ENCODE measurements at regions not wholly inside any gene's neighbourhood (a gene's known extent, or its start where the extent isn't known, plus 50 kb on each side); places are given as distances from the start of the nearest gene placed in this dataset.
A peak's percentile ranks its signal among the peaks of the same experiment; 100 is the strongest.

GRCh38 chr6:156725712-156726111 lies 51.5 kb upstream of the ARID1B start:
- DNase-seq (ENCODE audit: low spot score) = no peak

GRCh38 chr6:156720691-156721685 lies 56.2 kb upstream of the ARID1B start:
- peak; percentile 78 for DNase-seq (ENCODE audit: low spot score)

DNA sequence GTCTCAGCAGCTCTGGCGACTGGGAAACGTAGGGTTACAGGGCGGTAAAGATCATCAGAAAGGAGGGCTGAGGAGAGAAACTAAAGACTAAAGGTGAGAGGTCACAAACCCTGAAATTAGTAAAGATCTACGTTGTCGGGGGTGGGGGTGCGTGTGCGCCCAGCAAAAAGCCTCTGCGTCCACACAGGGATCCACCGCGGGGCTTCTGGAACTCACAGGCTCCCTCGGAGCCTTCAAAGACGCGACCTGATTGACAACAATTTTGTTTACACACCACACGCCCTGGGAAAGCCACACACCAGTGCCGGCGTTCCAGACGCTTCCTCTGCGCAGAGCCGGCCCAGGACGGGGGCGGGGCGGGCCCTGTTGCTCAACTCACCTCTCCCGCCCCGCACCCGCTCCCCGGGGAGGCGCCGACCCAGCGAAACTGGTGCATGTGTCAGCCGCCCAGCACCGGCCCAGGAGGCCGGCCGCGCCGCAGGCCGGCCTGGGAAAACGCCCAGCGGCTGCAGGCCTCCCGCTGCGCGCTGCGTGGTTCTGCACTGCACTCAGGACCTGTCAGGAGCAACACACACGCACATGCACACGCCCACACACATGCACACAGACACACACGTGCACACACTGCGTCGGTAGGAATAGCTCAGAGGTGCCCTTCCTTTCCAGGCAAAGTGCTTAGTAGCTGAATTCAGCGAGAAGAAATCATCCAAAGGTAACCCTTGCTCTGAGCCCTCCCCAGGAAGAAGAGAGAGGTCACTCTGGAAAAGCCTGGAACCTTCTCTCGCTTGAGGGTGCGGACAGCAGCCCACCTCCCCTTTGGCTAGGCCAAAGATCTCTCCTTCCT lies 57.2 kb upstream of the ARID1B start:
- peak; percentile 97 for DNase-seq (ENCODE audit: low spot score)

- no peak for DNase-seq (ENCODE audit: low spot score)
These were observed 57.8 kb upstream of the ARID1B start for GRCh38 chr6:156719395-156719719.

- DNase-seq (ENCODE audit: low spot score) = no peak
These were observed 58.4 kb upstream of the ARID1B start for GRCh38 chr6:156718647-156719394.

DNA sequence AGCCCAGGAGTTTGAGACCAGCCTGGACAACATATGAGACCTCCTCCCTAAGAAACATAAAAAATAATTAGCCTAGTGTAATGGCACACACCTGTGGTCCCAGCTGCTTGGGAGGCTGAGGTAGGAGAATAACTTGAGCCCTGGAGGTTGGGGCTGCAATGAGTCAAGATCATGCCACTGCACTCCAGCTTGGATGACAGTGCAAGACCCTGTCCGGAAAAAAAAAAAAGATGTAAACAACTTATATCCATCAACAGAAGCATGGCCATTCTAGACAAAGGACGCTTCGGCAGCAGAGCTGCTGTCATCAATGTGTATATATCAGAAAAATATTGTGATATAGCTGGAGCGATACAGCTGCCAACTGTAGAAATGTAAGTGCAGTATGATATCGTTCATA lies 59.6 kb upstream of the ARID1B start:
- DNase-seq (ENCODE audit: low spot score) = no peak

DNA sequence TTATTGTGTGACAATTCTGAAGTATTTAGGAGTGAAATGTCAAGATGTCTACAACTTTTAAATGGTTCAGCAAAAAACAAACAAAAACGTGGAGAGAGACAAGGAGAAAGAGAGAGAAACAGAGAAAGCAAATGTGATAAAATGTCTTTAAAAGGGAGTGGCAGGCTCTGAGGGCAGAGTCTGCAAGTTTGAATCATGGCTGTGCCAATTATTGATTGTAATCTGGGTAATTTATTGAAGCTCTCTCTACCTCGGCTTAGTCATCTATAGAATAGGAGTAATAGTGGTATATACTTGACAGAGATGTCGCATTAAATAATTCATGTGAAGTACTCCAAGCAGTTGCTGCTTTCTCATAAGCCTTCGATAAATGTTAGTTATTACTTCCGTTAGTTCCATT lies 61.3 kb upstream of the ARID1B start:
- no peak for DNase-seq (ENCODE audit: low spot score)

DNA sequence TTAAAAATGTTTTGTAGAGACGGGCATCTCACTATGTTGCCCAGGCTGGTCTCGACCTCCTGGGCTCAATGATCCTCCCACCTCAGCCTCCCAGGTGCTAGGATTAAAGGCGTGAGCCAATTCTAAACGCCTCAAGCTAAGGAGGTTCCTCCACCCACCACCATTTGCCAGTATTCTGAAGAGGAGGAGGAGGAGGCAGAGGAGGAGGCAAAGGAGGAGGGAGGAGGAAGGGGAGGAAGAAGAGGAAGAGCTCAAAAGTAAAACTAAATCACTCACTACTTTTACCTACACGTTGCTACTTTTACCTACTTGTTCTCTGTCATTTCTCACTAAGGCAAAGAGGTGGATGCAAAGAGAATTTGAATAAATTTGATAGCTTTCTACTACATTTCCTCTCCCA lies 63.6 kb upstream of the ARID1B start:
- DNase-seq (ENCODE audit: low spot score) = no peak

- DNase-seq (ENCODE audit: low spot score) = no peak
These were observed 66.7 kb upstream of the ARID1B start for GRCh38 chr6:156710479-156710878.

DNA sequence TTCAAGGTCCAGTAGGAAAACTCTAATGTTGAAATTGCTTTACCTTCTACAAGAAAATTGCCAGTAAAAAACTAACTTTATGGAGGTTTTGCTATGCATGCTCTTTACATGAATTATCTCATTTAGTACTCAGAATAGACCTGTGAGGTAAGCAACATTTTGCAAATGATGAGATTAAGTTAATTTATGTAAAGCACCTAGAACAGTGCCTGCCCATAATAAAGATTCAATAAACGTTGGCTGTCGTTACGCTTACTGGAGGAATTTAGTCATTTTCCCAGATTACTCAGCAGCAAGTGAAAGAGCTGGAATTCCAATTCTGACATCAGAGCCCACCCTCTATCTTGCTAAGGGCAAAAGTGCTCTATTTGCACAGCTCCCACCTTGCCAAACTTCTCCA lies 69.4 kb upstream of the ARID1B start:
- DNase-seq (ENCODE audit: low spot score) = no peak

- no peak for DNase-seq (ENCODE audit: low spot score)
These were observed 73.5 kb upstream of the ARID1B start for GRCh38 chr6:156703719-156704118.

GRCh38 chr6:156701966-156702365 lies 75.2 kb upstream of the ARID1B start:
- DNase-seq (ENCODE audit: low spot score) = no peak

DNA sequence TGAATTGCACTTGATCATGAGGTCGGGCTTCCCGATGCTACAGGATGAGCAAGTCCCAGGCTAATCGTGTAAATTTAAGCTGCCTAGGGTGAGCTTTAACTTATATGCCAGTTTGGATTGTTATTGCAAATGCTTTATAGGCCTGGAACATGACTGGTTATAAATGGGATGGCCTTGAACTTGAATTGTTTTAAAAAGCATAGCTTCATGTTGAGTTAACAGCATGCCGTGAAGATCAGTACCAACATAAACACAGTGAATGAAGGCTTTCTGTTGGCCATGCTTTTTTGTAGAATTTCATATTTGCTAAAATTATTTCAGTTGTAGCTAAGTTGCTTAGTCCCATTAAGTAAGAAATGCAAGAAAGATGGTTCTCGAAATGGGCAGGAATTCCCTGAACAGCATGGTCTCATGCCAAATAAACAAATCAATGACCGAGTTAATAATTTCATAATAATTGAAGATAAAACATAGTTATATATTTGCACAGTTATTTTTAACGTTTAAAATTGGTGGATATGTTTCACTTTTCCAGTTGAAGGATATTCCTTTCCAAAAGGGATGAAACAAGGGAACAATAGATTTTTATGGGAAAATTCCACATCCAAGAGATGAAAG lies 76.6 kb upstream of the ARID1B start:
- DNase-seq (ENCODE audit: low spot score) = no peak

DNA sequence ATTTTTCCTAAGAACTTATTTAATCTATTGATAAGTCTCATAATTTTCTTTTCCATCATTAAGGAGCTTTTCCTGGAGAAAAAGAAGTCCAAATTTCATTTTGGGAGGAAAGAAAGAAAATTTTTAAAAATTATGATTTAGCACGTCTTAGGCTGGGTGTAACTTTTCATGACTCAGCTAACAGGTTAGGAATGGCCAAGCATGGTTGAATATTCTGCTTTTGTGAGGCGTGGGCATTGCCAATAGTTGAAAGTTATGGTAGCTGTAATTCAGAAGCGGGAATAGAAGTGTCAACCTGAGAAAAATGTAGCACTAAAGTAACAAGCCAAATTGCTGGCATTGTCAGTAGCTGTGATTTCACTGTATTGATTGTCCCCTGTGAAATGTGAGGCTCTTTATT lies 77.2 kb upstream of the ARID1B start:
- DNase-seq (ENCODE audit: low spot score) = no peak

DNA sequence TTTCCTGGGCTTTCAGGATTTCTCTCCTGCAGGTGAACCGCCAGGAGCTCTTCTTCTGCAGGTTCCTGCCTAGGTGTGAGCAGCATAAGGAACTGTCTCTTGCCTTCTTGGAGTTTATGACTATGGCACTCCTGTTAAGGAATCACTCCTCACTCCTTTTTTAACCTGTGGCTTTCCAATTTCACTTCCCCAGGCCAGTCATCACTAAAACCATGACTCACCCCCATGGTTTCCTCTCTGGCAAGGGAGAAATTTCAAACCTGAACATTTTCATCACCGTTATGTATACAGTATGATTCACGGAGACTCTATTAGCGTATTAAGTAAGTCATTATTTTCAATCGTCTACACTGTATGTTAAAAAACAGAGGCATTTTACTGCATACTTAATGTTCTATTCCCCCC lies 78.2 kb upstream of the ARID1B start:
- no peak for DNase-seq (ENCODE audit: low spot score)

- no peak for DNase-seq (ENCODE audit: low spot score)
These were observed 78.8 kb upstream of the ARID1B start for GRCh38 chr6:156698239-156699016.

DNA sequence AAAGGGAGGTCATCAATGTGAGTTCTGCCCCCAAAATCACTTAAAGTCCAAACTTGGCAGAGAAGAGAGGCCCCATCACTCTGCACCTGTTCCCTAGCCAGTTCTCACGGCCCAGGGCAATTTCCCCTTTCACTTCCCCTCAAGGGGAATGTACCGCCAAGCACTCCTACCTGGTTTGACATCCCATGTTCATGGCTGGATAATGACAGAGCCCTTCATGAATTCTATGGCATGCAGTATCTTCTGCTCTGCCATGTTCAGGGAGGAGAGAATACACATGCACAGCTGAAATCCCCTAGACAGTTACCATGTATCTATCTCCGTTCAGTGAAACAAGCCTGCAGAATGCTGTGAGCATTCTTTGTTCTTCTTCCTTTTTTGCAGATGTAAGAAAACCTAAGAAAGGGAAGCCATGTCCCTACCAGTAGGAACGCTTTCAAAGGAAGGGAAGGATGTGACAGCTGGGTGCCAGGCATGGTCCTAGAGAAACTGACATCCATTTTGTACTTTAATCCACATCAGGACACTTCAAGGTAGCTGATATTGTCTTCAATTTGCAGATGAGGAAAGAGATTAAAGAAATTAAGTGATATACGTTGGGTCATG lies 79.8 kb upstream of the ARID1B start:
- no peak for DNase-seq (ENCODE audit: low spot score)

DNA sequence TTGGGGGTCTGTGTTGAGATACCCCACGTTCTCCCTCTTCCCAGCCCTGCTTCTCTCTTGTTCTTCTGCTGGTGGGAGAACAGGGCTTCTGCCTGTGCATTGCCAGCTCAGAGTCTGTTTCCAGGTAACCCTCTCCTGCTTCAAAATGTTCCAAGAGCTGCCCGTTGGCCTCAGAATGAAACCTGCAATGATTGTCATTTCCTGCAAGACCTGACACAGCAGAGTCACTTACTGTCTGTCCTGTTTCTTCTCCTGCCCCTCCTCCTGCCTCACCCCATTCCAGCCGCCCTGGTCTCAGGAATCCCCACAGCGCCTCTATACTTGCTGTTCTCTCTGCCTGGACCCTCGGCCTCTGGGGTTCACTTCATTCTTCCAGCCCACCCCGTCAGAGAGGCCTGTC lies 81.4 kb upstream of the ARID1B start:
- DNase-seq (ENCODE audit: low spot score) = no peak

DNA sequence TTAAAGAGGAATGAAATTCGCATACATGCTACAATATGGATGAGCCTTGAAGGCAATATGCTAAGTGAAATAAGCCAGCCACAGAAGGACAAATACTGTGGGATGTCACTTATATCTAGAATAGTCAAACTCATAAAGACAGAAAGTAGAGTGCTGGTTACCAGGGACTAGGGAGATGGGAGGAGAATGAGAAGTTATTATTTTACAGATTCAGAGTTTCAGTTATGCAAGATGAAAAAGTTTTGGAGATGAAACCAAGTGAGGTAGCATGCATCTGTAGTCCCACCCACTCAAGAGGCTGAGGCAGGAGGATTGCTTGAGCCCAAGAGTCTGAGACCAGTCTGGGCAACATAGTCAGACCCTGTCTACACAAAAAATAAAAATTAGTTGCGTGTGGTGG lies 82.5 kb upstream of the ARID1B start:
- no peak for DNase-seq (ENCODE audit: low spot score)

DNA sequence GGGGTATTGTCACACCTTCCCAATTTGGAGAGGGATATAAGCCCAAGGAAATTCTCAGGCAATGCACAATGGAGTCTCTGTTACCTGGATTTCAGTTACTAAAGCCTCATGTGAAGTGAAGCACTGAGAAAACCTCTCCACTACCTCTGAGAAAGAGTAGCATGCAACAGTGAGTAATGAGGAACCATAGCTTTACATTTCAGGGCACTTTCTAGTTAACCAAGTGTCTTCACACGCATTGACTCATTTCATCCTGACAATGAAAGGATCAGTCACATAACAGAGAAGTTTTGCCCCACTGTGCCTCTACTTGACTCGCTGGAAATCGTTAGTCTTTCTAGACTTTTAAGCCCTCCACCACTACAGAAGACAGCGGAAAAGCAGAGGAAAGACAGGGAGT lies 86.2 kb upstream of the ARID1B start:
- no peak for DNase-seq (ENCODE audit: low spot score)
